Prostate gland (tissue), 2 donors: ENCODE measurements at regions not wholly inside any gene's neighbourhood (a gene's known extent, or its start where the extent isn't known, plus 50 kb on each side); places are given as distances from the start of the nearest gene placed in this dataset.

Source experiments
- DNase-seq: peaks from one replicate; pipeline ENCODE4 v3.0.0-alpha.2; 2019; ENCODE audit warnings: low spot score
- H3K27ac ChIP-seq, 2 donors: fragments of 200-600 bp; sonication (generic); 2 replicates each; pipeline ENCODE4 v1.5.1; 2017 to 2019
- H3K27me3 ChIP-seq: fragments of 200-600 bp; sonication (generic); replicated peaks from 2 replicates; pipeline ENCODE4 v1.5.1; 2019; ENCODE audit not compliant: insufficient read depth
- H3K36me3 ChIP-seq, 2 donors: fragments of 200-600 bp; sonication (generic); 1 replicate in 1 of 2; 2 replicates in 1 of 2; pipeline versions ENCODE4 v1.5.1 to v1.8.1; 2017 to 2019
- H3K4me1 ChIP-seq: fragments of 200-600 bp; sonication (generic); replicated peaks from 2 replicates; pipeline ENCODE4 v1.5.1; 2019
- H3K4me3 ChIP-seq, 2 donors: fragments of 200-600 bp; sonication (generic); 2 replicates each; pipeline ENCODE4 v1.5.1; 2017 to 2019
- H3K9me3 ChIP-seq: fragments of 200-600 bp; sonication (generic); 2 replicates; pipeline ENCODE4 v1.5.1; 2017
- CTCF ChIP-seq, 4 experiments: fragments of 200-600 bp in 2 of 4; fragments of 450-650 bp in 2 of 4; sonication (generic) in 2 of 4; IDR thresholded peaks; 1 replicate in 3 of 4; 2 replicates in 1 of 4; pipeline ENCODE4 v1.5.1; 2016 to 2019; ENCODE audit warnings: antibody characterized with exemption in 4 of 4, mild to moderate bottlenecking in 2 of 4, moderate library complexity in 2 of 4
- POLR2A ChIP-seq: fragments of 450-650 bp; IDR thresholded peaks from one replicate; pipeline ENCODE4 v1.6.1; 2016; ENCODE audit warnings: antibody characterized with exemption, mild to moderate bottlenecking
- POLR2AphosphoS5 ChIP-seq: sonication (generic); formaldehyde crosslinking; IDR thresholded peaks from one replicate; pipeline ENCODE4 v1.6.1; 2017; ENCODE audit warnings: antibody characterized with exemption
- WGBS: methylation state at CpG from one replicate; pipeline ENCODE4 v1.1.5; 2018; 5-methylcytosine and 5-hydroxymethylcytosine counted together
- intact Hi-C: fragments of 100-400 bp; cut with DNase I; formaldehyde crosslinking; loops from one replicate; pipeline ENCODE4 v1.14.2; 2022

GRCh38 chr17:63136369-63137012 is 170.5 kb downstream of the TANC2 start:
- WGBS, result 96% methylated on average over 4 of the region's 4 CpGs
- DNase-seq, result no peak
- no peaks in the 10 kb centered on the region for H3K9me3 ChIP-seq
- intact Hi-C loops, result no loop called here
- H3K27me3 ChIP-seq, result no peaks in the 10 kb centered on the region
- no peak overlapping the region for H3K4me3 ChIP-seq
- no peaks in the 10 kb centered on the region for H3K36me3 ChIP-seq
- H3K4me1 ChIP-seq, result no peaks in the 10 kb centered on the region
- no peak overlapping the region for H3K27ac ChIP-seq
- TF ChIP-seq POLR2A (no peak), POLR2AphosphoS5 (no peak), CTCF (IDR thresholded peaks at IDR 0.05) (no peak)

GRCh38 chr17:63137163-63137562 is 171.1 kb downstream of the TANC2 start:
- no peak for TF ChIP-seq CTCF (IDR thresholded peaks at IDR 0.05)
- TF ChIP-seq POLR2AphosphoS5, result no peak
- no peak for TF ChIP-seq POLR2A
- H3K9me3 ChIP-seq, result no peaks in the 10 kb centered on the region
- no peaks in the 10 kb centered on the region for H3K27me3 ChIP-seq
- intact Hi-C loops, result no loop called here
- no peak overlapping the region for H3K27ac ChIP-seq
- H3K36me3 ChIP-seq, result no peaks in the 10 kb centered on the region
- DNase-seq, result no peak
- H3K4me1 ChIP-seq, result no peaks in the 10 kb centered on the region
- no peak overlapping the region for H3K4me3 ChIP-seq

GRCh38 chr17:63138713-63139112 is 172.7 kb downstream of the TANC2 start:
- 61% methylated on average over 3 of the region's 3 CpGs for WGBS
- H3K27ac ChIP-seq, result no peak overlapping the region
- TF ChIP-seq POLR2A (no peak), CTCF (IDR thresholded peaks at IDR 0.05) (no peak), POLR2AphosphoS5 (no peak)
- H3K9me3 ChIP-seq, result no peaks in the 10 kb centered on the region
- H3K36me3 ChIP-seq, result no peaks in the 10 kb centered on the region
- DNase-seq, result no peak
- no peaks in the 10 kb centered on the region for H3K4me1 ChIP-seq
- H3K27me3 ChIP-seq, result no peaks in the 10 kb centered on the region
- intact Hi-C loops, result no loop called here
- H3K4me3 ChIP-seq, result no peak overlapping the region

DNA sequence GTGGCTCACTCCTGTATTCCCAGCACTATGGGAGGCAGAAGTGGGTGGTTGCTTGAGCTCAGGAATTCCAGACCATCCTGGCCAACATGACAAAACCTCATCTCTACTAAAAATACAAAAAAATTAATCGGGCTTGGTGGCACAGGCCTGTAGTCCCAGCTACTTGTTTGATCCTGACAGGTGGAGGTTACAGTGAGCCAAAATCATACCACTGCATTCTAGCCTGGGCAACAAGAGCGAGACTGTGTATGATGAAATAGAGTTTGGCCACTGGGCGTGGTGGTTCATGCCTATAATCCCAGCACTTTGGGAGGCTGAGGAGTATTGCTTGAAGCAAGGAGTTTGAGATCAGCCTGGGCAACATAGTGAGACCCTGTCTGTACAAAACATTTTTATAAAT is 173.3 kb downstream of the TANC2 start:
- Histone ChIP-seq H3K9me3 (no peaks in the 10 kb centered on the region), H3K4me1 (no peaks in the 10 kb centered on the region), H3K27ac (no peak overlapping the region), H3K36me3 (no peaks in the 10 kb centered on the region), H3K27me3 (no peaks in the 10 kb centered on the region), H3K4me3 (no peak overlapping the region)
- DNase-seq, result no peak
- intact Hi-C loops, result no loop called here
- WGBS, result 92% methylated on average over 3 of the region's 3 CpGs
- TF ChIP-seq POLR2A, result no peak
- TF ChIP-seq POLR2AphosphoS5, result no peak
- TF ChIP-seq CTCF (IDR thresholded peaks at IDR 0.05), result no peak

GRCh38 chr17:63140255-63140654 is 174.2 kb downstream of the TANC2 start:
- no peaks in the 10 kb centered on the region for H3K36me3 ChIP-seq
- TF ChIP-seq POLR2A (no peak), CTCF (IDR thresholded peaks at IDR 0.05) (no peak), POLR2AphosphoS5 (no peak)
- no peaks in the 10 kb centered on the region for H3K4me1 ChIP-seq
- 29% methylated on average over 1 of the region's 1 CpG for WGBS
- no peaks in the 10 kb centered on the region for H3K9me3 ChIP-seq
- no peak for DNase-seq
- intact Hi-C loops, result no loop called here
- no peaks in the 10 kb centered on the region for H3K27me3 ChIP-seq
- no peak overlapping the region for H3K4me3 ChIP-seq
- H3K27ac ChIP-seq, result no peak overlapping the region
